GM12801 (cell line): ENCODE measurements at regions not wholly inside any gene's neighbourhood (a gene's known extent, or its start where the extent isn't known, plus 50 kb on each side); places are given as distances from the start of the nearest gene placed in this dataset.

ENCODE experiments used
- TF ChIP-seq, protein P1 (sequence below): IDR thresholded peaks from one replicate; pipeline ENCODE4 v1.5.1; 2011; ENCODE audit warnings: control low read depth; ENCODE audit not compliant: insufficient read length; ENCODE audit errors: extremely low read depth

DNA sequence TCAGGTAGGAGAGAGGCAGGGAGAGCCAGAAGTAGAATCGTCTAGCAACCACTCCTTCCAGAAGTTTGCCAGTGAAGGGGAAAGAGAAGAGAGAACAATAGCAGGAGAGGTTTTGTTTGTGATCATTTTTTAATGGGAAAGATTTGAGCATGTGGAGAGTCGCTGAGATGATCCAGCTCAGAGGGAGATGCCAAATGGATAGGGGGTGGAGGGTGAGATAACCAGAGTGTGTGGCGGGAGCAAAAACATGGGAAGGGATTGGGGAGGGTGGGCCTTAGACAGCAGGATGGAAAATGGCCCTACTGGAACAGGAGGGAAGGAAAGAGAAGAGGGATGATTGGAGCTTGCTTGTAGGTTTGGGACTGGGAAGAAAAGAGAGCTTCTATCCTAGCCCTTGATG is 269.8 kb downstream of the GLI2 start:
- TF ChIP-seq, protein P1, sequence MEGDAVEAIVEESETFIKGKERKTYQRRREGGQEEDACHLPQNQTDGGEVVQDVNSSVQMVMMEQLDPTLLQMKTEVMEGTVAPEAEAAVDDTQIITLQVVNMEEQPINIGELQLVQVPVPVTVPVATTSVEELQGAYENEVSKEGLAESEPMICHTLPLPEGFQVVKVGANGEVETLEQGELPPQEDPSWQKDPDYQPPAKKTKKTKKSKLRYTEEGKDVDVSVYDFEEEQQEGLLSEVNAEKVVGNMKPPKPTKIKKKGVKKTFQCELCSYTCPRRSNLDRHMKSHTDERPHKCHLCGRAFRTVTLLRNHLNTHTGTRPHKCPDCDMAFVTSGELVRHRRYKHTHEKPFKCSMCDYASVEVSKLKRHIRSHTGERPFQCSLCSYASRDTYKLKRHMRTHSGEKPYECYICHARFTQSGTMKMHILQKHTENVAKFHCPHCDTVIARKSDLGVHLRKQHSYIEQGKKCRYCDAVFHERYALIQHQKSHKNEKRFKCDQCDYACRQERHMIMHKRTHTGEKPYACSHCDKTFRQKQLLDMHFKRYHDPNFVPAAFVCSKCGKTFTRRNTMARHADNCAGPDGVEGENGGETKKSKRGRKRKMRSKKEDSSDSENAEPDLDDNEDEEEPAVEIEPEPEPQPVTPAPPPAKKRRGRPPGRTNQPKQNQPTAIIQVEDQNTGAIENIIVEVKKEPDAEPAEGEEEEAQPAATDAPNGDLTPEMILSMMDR = no peak

DNA sequence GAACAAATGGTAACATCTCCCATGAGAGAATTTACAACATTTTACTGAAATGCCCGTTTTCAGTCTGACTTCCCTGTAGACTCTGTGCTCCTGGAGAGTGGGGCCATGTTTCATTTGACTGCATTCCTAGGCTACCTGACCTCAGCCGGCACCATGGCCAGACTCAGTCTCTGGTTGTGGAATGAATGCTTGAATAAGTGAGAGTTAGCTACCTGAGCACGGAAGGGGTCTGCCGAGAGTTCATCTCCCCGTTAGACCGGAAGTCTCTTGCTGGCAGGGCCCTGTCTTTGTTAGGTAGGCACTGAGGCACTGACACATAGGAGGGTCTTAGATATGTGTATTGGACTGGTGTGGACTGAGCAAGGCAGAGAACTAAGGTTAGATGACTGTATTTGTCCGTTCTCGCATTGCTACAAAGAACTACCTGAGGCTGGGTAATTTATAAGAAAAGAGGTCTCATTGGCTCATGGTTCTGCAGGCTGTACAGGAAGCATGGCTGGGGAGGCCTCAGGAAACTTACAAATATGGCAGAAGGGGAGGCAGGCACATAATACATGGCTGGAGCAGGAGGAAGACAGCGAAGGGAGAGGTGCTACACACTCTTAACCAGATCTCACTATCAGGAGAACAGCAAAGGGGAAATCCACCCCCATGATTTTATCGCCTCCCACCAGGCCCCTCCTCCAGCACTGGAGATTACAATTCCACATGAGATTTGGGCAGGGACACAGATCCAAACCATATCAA is 271.2 kb downstream of the GLI2 start:
- TF ChIP-seq, protein P1 = no peak

DNA sequence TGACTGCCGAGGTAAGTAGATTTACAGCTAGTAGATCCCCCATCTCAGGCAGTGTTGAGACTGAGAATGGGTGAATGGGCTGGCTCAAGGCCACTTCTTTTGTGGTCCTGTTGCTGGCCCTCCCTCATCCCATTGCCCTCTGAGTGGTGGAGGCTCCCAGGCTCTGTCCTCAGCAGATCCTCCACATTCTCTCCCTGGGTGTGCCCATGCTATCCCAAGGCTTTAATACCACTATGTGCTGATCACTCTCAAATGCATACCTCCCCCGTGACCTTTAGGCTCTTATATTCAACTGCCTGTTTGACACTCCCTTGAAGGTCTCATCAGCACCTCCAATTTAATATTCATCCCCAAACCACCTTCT is 271.8 kb downstream of the GLI2 start:
- TF ChIP-seq, protein P1 = no peak

DNA sequence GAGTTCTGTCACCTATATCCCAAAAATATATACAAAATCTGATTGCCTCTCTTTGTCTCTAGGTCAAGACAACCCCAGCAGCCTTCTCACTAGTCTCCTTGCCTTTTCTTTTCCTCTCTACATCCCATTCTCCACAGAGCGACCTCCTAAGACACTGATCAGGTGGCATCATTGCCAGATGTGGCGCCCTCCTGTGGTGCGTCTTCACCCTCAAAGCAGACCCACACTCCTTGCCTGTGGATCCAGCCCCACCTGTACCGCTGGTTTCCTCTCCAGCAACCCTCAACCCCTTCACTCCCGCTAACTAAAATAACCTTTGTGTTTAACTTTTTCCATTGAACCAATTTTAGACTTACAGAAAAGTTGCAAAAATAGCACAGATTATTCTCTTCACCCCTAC is 273.3 kb downstream of the GLI2 start:
- TF ChIP-seq, protein P1 = no peak

DNA sequence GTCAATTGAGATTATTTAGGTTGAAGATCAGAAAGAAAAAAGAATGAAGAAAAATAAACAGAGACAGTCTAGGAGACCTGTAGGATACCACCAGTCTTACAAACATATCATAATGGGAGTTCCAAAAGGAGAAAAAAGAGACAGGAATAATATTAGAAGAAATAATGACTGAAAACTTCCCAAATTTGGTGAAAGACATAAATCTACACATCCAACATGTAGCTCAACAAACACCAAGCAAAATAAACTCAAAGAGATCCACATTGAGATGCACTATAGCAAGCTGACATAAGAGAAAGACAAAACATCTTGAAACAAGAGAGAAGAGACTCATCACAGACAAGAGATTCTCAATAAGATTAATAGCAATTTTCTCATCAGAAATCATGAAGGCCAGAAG is 274.0 kb downstream of the TFCP2L1 start:
- TF ChIP-seq, protein P1 = no peak

DNA sequence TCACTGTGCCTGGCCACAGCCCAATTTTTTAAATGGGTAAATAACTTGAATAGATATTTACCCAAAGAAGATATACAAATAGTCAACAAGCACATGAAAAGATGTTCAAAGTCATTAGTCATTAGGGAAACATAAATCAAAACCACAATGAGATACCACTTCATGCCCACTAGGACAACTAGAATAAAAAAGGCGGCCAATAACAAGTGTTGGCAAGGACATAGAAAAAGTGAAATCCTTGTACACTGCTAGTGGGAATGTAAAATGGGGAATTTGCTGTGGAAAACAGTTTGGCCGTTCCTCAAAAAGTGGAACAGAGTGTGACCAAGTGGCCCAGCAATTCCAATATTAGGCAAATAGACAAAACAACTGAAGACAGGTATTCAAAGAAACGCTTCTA is 270.1 kb downstream of the TFCP2L1 start:
- TF ChIP-seq, protein P1 = no peak

DNA sequence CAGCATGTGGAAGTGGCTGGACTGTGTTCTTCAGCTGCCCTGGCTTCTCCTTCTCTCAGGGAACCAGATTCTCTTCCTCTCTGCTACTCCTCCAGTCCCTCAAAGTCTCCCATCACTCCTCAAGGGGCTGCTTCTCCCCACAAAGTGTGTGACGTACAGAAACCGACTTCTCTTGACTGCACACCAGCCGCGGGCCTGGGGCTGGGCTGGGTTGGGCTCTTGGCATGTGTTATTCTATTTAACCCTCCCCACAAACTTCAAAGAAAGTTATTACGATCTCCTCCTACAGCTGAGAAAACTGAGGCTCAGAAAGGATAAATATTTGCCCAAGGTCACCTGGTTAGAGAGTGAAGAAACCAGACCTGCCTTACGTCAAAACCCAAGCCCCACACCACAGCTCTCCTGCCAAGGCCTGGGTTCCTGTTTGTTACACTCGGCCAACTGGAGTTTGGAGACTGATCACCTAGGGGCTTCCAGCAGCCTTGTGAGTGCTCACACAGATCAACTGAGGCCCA is 269.0 kb downstream of the TFCP2L1 start:
- TF ChIP-seq, protein P1 = no peak
